GM04504 (cell line): ENCODE measurements at regions not wholly inside any gene's neighbourhood (a gene's known extent, or its start where the extent isn't known, plus 50 kb on each side); places are given as distances from the start of the nearest gene placed in this dataset.
"Not testable (repeated sequence)": the region's sequence is repeated elsewhere in the genome, so short reads cannot be mapped to it uniquely, and the experiment has no call there.

Source experiments
- DNase-seq: peaks from one replicate; pipeline ENCODE4 v3.0.0-alpha.2; 2012; ENCODE audit warnings: low read depth

DNA sequence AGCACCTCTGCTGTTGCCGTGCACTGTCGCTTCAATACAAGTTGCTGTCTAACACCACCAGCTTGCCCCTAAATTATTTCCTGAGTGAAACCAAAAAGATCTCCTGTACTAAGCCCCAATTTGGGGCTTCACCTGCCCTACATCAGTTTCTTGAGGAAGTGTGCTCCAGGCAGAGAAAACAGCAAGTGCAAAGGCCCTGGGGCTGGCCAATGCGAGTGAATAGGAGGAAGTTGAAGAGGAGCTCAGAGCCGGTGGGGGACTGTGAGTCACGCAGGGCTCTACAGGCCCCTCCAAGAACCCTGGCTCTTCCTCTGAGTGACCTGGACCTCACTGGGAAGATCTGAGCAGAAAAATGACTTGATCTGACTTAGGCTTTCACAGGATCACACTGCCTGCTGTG lies 117.2 kb downstream of the IPO8 start:
- DNase-seq, result no peak

DNA sequence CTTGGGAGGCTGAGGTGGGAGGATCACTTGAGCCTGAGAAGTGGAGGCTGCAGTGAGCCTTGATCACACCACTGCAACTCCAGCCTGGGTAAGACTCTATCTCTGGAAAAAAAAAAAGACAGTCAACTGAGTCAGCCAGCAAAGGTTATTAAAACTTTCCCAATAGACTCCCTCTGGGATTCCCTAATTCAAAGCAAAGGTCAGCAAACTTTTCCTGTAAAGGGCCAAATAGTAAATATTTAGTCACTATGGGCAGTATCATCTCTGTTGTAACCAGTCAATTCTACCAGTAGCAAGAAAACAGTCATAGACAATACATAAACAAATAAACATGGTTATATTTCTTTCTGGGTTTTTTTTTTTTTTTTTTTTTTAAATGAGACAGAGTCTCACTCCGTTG lies 122.5 kb downstream of the IPO8 start:
- no peak for DNase-seq

DNA sequence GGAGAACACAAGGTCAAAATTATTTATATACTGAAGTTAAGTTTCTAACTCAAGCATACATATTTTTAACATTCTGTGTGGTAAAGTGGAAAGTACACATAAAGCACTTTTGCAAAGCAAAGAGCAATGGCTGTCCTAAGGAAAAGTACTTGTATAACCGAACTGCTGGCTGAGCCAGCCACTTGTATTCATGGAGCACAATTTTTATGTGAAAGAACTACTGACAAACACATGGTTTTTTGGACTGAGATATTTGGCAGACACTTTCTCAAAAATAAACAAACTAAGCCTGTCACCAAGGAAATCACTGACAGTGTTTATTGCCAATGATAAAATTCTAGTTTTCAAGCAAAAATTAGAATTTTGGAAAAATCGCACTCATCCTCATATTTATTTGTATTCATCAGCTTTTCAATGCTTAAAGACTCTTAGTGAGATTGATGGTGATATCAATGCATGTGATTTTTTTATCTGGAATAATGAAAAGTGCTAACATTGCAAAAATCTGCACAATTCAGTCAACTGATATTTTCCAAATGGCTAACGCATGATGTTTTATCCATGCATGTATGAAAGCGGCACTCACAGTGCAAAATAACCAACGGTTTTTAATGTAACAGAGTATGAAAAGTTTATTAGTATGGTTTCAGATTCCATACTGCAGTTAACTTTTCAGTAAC lies 125.3 kb downstream of the IPO8 start:
- DNase-seq, result no peak

DNA sequence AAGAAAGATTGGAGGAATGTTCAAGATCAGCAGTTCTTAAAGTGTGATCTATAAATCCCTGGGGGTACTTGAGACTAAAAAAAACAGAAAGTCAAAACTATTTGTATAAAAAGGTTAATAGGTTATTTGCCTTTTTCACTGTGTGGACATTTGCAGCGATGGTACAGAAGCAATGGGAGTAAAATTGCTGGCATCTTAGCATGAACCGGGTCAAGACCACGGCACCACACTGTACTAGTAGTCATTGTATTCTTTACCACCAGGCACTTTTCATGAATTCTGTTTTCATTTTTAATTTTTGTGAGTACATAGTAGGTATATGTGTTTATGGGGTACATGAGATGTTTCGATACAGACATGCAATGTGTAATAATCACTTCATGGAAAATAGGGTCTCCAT lies 126.2 kb downstream of the IPO8 start:
- DNase-seq, result no peak

DNA sequence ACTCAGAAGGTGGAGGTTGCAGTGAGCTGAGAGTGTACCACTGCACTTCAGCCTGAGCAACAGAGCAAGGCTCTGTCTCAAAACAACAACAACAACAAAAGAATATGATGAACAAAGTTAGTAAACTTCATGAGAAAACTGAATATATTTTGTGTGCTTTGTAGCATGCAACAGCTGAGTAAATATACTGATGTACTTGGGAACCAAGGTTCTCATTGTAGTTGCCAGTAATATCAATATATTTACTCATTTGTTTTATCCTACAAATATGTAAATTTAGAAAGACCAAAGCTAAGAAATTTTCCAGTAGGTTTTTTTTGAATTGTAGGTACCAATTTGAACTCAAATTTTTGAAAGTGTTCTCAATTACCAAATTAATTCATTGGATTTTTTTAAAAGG lies 127.2 kb downstream of the IPO8 start:
- no peak for DNase-seq

DNA sequence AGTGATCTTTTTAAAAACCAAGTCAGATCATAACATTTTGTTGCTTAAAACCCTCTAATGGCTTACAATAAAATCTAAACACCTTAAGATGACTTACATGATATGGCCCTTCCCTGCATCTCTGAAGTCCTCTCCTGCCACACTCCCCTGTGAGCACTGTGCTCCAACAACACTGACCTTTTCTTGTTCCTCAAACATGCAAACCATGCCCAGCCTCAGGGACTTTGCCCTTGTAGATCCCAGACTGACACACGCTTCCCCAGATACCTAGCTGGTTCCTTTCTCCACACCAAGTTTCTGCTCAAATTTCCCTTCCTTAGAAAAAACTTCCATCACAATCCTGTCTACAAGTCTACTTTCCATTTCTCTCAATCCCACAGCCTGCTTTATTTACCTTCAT lies 128.6 kb downstream of the IPO8 start:
- no peak for DNase-seq

DNA sequence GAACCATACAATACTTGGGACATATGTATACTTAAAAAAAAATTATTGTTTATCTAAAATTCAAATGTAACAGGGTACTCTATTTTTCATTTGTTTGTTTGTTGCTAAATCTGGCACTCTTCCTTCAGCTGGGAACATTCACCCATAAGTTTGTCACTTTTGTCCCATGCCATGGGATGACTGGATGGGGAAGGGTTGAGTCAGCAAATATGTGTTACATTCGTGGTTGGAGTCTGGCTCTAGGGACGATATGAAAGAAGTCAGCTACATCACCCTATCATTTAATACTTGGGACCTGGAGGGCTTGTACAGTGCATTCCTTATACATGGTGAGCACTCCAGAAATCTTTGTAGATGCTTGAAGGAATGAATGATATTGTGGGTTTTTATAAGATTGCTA lies 131.3 kb downstream of the IPO8 start:
- no peak for DNase-seq

DNA sequence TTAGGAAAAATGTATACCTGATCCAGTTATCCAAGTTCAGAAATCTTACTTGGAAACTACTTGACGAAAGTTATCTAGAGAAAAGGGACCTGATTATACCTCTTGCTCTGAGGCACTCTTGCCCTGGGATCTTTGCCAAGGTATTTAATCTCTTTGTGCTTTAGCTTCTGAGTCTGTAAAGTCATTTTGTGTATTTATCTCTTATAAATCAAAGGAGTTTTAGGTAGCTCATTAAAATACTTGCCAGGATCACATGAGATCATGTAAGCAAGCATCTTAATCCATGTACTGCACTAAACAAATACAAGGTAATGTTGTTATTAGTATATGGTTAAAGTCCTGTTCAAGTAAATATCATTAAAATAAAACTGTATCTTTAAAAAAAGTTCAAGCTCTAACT lies 147.5 kb downstream of the IPO8 start:
- no peak for DNase-seq

DNA sequence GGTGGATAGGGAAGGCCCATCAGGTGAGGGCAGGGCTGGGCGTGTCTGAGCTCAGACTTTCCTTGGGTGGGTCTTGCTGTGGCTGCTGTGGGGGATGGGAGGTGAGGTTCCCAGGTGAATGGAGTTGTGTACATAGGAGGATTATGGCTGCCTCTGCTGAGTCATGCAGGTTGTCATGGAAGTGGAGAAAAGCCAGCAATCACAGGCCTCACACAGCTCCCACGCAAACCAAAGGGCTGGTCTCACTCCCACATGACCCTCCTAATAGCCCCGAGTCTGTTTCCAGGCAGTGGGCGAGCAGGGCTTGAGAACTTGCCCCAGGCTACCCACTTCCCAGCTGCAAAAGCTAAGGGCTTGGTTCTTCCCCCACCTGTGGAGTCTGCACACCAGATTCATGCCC lies 149.5 kb downstream of the IPO8 start:
- no peak for DNase-seq

DNA sequence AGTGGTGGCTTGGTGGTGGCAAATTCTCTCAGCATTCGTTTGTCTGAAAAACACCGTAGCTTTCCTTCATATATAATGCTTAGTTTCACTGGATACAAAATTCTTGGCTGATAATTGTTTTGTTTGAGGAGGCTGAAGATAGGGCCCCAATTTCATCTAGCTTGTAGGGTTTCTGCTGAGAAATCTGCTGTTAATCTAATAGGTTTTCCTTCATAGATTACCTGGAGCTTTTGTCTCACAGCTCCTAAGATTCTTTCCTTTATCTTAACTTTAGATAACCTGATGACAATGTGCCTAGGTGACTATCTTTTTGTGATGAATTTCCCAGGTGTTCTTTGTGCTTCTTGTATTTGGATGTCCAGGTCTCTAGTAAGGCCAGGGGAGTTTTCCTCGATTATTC lies 151.0 kb downstream of the IPO8 start:
- not testable (repeated sequence) for DNase-seq

DNA sequence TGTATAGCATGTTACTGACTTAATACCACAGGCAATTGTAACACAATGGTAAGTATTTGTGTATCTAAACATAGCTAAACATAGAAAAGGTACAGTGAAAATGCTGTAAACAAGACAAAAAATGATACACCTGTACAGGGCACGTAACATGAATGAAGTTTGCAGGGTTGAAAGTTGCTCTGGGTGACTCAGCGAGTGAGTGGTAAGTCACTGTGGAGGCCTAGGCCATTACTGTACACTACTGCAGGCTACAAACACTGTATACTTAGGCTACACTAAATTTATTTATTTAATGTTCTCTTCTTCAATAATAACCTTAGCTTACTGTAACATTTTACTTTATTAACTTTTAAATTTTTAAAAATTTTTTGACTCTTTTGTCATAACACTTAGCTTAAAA lies 158.4 kb downstream of the IPO8 start:
- no peak for DNase-seq

DNA sequence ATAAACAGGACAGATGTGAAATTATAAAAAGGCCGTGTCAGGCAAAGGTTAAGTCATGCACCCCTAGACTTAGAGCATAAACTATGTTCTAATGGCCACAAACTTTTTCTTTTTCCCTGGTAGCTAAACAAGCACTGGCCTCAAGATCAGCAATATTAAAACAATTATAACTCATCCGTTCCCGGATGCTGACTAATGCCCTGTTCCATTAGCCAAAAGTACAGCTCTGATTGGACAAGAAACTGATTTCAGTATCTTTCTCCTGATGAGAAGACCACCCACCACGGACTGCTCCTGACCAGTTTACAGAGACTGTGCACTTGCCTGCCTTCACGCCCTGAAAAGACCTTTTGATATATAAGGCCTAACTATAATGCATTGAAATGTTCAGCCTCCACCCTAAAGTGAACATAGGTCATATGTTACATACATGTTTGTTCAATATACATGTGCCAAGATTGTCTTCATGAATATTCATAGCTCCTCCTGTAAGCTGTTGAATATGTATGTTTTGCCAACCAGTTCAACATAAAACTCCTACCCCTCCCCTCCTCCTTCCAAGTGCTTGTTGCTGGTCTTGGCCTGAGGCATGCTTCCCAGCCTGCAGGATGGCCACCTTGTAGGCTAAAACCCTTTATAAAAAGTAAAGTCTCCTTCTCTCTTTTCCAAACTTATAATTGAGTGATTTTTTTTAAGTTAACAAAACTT lies 162.0 kb downstream of the IPO8 start:
- DNase-seq, result no peak

DNA sequence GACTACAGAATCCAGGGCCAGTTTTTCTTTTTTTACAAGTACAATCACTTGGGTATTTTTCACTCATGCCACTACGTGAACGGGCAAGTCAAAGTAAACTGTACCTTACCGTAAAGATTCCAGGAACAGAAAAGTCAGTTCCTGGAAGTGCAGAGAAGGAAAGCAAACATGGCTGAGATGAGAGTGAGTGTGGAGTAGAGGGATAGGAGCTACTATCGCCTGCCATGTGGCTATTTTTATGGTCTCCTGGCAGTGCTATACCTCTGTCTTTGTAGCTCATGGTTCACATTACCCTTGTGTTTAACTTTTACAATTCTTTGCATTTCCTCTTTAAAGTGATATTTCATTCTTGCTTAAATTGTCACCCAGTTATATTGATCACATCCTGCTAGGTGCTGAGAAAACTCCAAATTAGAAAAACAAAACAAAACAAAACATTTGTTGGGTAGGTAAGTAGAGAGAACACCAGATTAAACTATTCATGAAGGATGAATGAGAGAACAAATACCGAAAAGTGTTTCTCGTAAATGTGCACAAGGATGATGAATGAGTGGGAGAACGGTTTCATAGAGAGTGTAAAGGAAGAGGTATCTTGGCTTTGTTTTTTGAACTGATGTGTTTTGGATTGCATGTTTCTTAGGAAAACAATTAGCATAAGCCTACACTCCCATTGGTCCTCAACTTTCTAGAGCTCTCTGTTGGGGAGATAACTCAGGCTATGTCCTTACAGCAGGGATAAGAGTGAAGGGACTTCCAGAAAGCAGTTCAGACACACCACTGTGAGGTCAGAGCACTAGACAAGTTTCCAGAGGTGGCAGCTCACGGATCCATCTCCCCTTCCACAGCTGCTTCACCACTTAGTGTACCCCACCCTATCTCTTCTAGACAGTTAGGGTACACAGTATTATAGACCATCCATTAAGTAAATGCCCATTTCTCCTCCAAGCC lies 163.7 kb downstream of the IPO8 start:
- DNase-seq, result no peak

DNA sequence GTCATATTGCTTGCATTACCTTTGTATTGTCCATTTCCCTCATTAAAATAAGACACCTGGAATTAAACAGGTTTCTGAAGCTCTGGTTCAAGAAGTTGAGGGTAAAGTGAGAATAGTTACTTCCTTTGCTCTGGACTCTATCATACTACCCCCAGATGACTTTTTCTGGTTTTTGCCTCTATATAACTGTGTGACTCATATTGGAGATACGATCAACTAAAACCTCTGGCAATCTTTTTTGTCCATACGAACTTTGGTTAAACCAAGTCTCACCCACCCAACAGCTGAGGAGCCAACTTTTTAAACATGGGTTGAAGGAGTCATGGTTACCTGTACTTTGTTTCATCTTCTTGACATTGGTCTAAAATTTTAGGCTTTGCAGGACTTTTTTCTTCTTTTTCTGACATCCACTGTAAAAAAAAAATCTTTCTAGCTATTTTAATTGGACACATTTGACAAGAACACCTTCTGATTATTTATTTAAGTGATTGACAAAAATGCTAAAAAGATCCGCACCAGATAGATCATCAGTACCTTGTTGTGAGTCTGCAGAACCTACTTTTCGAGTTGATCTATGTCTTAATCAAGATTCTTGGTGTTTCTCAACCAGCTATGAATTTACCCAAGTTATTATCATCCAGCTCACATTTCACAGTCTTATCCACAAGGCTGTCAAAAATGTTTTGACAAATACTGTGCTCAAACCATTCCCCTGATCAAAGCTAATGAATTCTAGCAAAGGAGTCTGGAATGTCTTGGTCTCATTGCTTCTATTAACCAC lies 166.0 kb downstream of the IPO8 start:
- DNase-seq, result no peak

DNA sequence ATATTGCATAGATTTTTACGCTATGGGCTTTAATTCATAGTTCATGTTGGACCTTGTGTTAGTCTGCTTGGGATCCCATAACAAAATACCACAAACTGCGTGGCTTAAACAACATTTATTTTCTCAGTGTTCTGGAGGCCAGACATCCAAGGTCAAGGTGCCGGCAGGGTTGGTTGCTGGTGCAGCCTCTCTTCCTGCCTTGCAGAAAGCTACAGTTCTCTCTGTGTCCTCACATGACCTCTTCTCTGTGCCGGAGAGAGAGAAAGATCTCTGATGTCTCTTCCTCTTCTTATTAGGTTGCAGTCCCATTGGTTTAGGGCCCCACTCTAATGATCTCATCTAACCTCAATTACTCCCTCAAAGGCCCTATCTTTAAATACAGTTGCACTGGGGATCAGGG lies 170.5 kb downstream of the IPO8 start:
- no peak for DNase-seq

DNA sequence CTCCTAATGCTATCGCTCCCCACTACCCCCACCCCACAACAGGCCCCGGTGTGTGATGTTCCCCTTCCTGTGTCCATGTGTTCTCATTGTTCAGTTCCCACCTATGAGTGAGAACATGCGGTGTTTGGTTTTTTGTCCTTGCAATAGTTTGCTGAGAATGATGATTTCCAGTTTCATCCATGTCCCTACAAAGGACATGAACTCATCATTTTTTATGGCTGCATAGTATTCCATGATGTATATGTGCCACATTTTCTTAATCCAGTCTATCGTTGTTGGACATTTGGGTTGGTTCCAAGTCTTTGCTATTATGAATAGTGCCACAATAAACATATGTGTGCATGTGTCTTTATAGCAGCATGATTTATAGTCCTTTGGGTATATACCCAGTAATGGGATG lies 175.4 kb downstream of the IPO8 start:
- not testable (repeated sequence) for DNase-seq

DNA sequence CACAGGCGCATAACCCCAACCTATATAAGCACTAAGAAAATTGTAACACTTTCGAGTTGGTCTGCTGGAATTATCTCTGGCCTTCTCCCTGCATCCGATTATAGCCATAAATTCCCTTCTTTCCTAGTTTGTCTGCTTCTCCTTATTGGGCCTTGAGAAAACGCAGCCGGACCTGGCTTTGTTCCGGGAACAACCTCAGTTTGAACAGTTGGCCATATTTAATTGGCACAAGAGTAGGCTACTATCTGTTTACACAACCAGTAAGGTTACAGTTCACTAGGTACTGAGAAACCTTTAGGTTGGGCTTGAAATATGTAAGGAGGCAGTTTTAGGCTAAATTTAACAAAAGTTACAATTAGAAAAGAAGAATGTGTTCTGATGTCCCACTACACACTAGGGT lies 176.1 kb downstream of the IPO8 start:
- no peak for DNase-seq

DNA sequence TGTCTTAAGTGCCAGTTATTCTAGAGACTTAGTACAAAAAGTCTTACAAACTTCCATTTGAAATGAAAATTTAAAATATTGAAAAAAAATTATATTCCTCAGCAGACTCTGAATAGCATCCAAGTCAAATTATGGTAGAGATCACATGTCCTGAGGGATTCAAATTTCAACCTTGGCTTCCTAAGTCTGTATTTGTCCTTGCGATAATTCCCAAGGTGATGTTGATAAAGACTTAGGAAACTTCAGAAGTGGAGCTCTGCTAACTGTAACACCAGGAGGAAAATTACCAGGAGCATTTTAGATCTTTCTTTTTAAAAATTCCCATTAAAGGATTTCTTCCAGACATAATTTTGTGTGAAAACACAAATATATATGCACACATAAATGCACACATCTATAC lies 178.3 kb downstream of the IPO8 start:
- no peak for DNase-seq

DNA sequence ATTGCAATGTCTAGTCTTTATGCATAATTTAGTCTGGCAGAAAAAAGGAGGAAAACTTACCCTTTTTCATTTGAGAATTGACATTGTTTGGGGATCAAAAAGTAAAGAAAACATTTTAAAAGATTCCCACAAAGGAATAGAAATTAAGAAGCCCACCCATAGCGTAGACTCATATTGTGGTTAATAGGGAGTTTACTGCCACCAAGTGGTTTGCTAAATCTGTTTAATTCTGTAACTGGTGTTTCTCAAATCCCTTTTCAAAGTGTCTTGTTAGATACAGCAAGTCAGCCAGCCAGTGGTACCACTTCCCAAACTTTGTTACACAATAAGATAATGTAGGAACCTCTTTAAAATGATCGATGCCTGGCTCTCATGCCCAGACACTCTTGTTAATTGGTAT lies 180.3 kb downstream of the IPO8 start:
- no peak for DNase-seq

DNA sequence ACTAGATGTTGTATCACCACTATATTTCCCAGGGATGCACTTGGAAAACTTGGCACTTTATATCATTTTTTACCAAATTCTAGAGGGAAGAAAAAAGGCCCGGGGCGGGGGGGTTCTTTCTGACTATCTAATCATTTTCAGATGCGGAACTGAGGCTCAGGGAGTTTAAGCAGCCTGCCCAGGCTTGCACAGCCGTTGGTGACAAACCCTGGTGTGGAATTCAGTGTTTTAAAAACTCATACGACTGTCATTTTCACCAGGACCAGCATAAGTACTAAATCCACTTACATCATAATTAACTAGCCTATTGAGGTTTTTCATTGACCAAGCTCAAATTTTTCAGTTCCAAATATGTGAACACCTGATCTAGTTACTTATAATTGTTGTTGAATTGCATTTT lies 181.0 kb downstream of the IPO8 start:
- no peak for DNase-seq

DNA sequence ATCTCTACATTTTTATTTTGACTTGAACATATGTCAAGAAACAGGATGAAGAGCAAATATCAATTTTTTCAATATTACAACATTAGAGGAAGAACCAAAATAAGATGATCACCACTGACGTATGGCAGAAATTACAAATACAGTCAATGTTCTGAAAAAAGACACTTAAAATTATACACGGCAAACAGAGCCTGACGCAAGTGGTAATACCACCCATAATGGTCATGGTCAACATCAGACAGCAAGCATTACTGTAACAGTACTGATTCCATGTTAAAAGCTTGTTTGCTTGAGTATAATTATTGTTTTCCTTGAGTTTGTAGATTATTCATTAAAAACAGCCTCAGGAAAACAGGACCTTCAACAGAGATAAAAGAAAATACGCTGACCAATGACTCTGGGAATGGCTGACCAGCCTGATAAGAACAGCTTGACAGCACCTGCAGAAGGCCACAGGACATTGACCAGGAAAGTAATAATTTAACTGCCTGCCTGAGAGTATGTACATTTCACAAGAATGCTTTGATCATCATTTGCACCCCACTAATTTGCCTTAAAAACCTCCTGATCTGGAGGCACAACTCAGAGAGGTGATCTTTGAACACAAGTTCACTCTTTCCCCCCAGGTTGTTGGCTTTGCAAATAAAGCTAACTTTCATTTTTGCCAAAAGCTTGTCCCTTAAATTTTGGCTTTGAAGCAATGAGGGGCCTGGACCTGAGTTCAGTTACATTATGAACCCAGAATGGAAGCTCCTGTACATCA lies 187.3 kb downstream of the IPO8 start:
- no peak for DNase-seq
